ENCODE measurements at regions not wholly inside any gene's neighbourhood (a gene's known extent, or its start where the extent isn't known, plus 50 kb on each side); places are given as distances from the start of the nearest gene placed in this dataset.

DNA sequence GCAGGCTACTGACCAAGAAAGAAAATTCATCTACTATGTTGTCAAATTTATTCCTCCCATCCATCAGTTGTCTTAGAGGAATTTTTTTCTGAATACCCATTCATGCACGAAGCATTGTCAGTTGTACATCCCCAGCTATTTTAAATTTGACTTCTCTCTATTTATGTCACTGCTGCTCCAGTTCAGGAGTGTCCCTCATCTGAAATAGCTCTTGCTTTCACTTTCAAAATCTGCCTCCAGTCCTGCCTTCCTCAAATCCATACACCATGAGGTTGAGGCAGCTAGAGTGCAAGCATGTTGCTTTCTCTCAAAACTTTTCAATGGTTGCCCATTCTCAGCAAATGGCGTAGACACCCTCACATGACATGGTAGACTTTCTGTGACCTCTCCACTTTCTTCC is 335.4 kb upstream of the CDH2 start:
- TF ChIP-seq, protein P1, sequence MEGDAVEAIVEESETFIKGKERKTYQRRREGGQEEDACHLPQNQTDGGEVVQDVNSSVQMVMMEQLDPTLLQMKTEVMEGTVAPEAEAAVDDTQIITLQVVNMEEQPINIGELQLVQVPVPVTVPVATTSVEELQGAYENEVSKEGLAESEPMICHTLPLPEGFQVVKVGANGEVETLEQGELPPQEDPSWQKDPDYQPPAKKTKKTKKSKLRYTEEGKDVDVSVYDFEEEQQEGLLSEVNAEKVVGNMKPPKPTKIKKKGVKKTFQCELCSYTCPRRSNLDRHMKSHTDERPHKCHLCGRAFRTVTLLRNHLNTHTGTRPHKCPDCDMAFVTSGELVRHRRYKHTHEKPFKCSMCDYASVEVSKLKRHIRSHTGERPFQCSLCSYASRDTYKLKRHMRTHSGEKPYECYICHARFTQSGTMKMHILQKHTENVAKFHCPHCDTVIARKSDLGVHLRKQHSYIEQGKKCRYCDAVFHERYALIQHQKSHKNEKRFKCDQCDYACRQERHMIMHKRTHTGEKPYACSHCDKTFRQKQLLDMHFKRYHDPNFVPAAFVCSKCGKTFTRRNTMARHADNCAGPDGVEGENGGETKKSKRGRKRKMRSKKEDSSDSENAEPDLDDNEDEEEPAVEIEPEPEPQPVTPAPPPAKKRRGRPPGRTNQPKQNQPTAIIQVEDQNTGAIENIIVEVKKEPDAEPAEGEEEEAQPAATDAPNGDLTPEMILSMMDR (IDR thresholded peaks at IDR 0.05) = no peak
- TF ChIP-seq EZH2 (IDR thresholded peaks at IDR 0.05) (no peak), EZH2phosphoT487 (IDR thresholded peaks at IDR 0.05) (no peak)
